Naive thymus-derived CD8-positive, alpha-beta T cell (primary cell): ENCODE measurements at regions not wholly inside any gene's neighbourhood (a gene's known extent, or its start where the extent isn't known, plus 50 kb on each side); places are given as distances from the start of the nearest gene placed in this dataset.

ENCODE experiments used
- ATAC-seq, 2 donors: fragments of 150-1000 bp; cut with Tn5 transposase in 1 of 2; sonication (Bioruptor Pico), chemical (Tn5 transposase) in 1 of 2; 1 replicate in 1 of 2; 2 replicates in 1 of 2; pipeline ENCODE4 v1.10.0; 2021; ENCODE audit warnings: mild to moderate bottlenecking in 2 of 2, moderate library complexity in 2 of 2
- POLR2A ChIA-PET: fragments of 350-600 bp; sonication (Branson Sonifier 250); formaldehyde crosslinking; loops from one replicate; lab custom pipeline; 2021; ENCODE audit warnings: antibody characterized with exemption; lab: Charles Lee
- DNase-seq, 10 donors: peaks; one replicate each; pipeline versions ENCODE4 v3.0.0 to v3.0.0-alpha.2; 2020 to 2022
- H3K27ac Mint-ChIP-seq, 10 donors: one replicate each; pipeline ENCODE4 v1.8.0; 2020 to 2022; ENCODE audit warnings: mild to moderate bottlenecking in 10 of 10, mixed read lengths in 10 of 10, moderate library complexity in 4 of 10, inconsistent platforms in 1 of 10
- H3K27me3 Mint-ChIP-seq, 5 donors: one replicate each; pipeline ENCODE4 v1.8.0; 2021 to 2022; ENCODE audit warnings: mixed read lengths in 5 of 5
- H3K36me3 Mint-ChIP-seq, 3 donors: one replicate each; pipeline ENCODE4 v1.8.0; 2020 to 2022; ENCODE audit warnings: mixed read lengths in 3 of 3, mild to moderate bottlenecking in 2 of 3, inconsistent platforms in 1 of 3
- H3K4me1 Mint-ChIP-seq, 4 donors: one replicate each; pipeline ENCODE4 v1.8.0; 2021 to 2022; ENCODE audit warnings: mixed read lengths in 4 of 4
- H3K4me3 Mint-ChIP-seq, 10 donors: one replicate each; pipeline ENCODE4 v1.8.0; 2020 to 2022; ENCODE audit warnings: mild to moderate bottlenecking in 10 of 10, mixed read lengths in 10 of 10, moderate library complexity in 6 of 10, inconsistent platforms in 1 of 10
- H3K9me3 Mint-ChIP-seq, 9 donors: one replicate each; pipeline ENCODE4 v1.8.0; 2020 to 2022; ENCODE audit warnings: mixed read lengths in 9 of 9, mild to moderate bottlenecking in 3 of 9, inconsistent platforms in 1 of 9, moderate library complexity in 1 of 9

DNA sequence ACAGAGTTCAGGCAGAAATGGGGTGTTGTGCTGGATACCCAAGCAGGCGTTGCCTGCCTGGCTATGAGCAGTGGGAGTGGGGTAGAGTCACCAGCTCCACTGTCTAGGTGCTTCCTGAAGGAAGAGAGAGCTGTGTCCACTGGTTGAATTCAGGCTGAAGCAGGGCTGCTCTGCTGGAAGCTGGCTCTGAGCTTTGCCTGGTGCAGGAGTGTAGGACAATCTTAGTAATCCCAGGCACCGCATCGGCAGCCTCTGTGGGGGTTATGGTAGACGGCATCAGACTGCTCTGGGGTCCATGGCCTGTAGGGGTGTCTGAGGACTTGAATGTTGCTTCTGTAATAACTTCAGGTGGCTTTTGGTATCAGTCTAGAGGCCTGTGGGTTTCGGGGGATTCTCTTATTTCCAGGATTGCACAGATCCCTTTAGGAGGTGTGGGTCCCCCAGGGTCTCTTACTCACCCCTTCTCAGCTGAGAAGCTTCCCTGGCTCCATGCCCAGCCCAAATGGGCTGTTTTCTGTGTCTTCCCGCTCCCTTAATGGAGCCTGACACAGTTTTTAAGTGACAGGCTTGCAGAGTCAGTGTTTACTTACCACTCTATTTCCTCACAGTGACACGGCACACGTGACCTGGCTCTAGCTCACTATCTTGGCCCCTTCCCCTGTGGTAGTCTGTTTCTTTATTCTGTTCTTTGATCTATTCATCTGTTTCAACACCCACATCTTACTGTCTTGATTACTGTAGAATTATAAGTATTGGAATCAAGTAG lies 644.3 kb downstream of the CBLN2 start:
- Mint-ChIP-seq H3K36me3 (no peaks in the 10 kb centered on the region), H3K4me3 (no peak overlapping the region), H3K27ac (no peak overlapping the region), H3K4me1 (no peaks in the 10 kb centered on the region), H3K9me3 (peaks cover 0 to 7% (median 0%) of the 10 kb centered on the region in 9 donors), H3K27me3 (no peaks in the 10 kb centered on the region)
- POLR2A ChIA-PET: no interaction called here
- peak in 1 of 10 donors; percentile 1 for DNase-seq
- ATAC-seq: no peak

DNA sequence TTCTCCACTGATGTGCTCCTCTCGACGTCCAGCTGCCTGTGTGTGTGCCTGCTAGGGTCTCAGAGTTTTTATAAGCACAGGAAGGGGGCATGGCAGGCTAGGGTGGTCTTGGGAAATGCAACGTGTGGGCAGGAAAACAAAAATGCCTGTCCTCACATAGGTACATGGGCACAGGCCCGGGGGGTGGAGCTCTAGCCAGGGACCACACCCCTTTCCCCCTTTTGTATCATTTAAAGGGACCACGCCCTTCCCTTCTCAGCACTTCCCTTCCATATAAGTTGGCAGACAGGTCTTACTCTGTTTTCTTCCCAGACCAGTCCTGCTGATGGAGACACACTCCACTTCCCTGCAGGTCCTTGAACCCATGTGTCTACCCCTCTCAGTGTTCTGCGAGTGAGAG lies 645.0 kb downstream of the CBLN2 start:
- DNase-seq: peak in 1 of 10 donors; percentile 60
- Mint-ChIP-seq H3K9me3 (peaks cover 0 to 11% (median 0%) of the 10 kb centered on the region in 9 donors), H3K36me3 (no peaks in the 10 kb centered on the region), H3K27me3 (no peaks in the 10 kb centered on the region), H3K4me1 (no peaks in the 10 kb centered on the region), H3K27ac (no peak overlapping the region), H3K4me3 (no peak overlapping the region)
- POLR2A ChIA-PET: no interaction called here
- no peak for ATAC-seq

DNA sequence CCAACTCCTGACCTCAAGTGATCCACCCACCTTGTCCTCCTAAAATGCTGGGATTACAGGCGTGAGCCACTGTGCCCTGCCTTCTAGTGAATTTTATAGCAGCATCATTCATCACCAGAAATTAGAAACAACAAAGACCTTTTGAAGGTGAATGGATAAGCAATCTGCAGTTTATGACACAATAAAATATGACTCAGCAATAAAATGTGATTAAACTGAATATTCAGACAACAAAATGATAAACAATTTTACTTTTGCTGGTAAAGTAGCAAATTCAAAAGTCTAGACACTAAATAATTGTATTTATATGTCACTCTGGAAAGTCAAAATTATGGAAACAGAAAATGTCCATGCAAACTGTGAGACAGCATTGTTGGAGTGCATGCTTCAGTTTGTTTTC lies 656.6 kb downstream of the CBLN2 start:
- H3K4me1 Mint-ChIP-seq: no peaks in the 10 kb centered on the region
- no peak for ATAC-seq
- no peak for DNase-seq
- H3K27ac Mint-ChIP-seq: no peak overlapping the region
- no peaks in the 10 kb centered on the region for H3K36me3 Mint-ChIP-seq
- peaks cover 0 to 11% (median 0%) of the 10 kb centered on the region in 9 donors for H3K9me3 Mint-ChIP-seq
- no peak overlapping the region for H3K4me3 Mint-ChIP-seq
- POLR2A ChIA-PET: no interaction called here
- H3K27me3 Mint-ChIP-seq: no peaks in the 10 kb centered on the region

DNA sequence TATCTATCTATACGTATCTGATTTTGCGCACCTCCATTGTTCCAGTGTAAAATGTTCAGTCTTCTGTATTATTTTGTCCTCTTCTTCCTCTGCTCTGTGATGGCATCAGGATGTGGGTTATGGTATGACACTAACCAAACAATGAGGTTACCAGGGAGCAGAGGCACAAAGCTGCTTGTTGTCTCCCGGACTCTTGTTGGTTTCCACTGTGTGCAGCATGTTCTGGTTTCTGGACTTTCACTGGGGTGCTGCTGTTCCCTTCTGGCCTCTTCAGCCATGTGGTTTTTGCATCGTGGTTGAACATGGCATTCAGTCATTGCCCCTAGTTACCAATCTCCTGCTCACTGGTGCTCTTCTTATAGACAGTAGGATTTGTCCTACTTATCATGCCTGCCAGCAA lies 665.9 kb downstream of the CBLN2 start:
- Mint-ChIP-seq H3K27me3 (peaks cover 0 to 5% (median 0%) of the 10 kb centered on the region in 5 donors), H3K36me3 (no peaks in the 10 kb centered on the region), H3K4me3 (no peak overlapping the region), H3K27ac (no peak overlapping the region), H3K9me3 (peaks cover 0 to 11% (median 0%) of the 10 kb centered on the region in 9 donors), H3K4me1 (no peaks in the 10 kb centered on the region)
- DNase-seq: no peak
- no peak for ATAC-seq
- POLR2A ChIA-PET: no interaction called here

DNA sequence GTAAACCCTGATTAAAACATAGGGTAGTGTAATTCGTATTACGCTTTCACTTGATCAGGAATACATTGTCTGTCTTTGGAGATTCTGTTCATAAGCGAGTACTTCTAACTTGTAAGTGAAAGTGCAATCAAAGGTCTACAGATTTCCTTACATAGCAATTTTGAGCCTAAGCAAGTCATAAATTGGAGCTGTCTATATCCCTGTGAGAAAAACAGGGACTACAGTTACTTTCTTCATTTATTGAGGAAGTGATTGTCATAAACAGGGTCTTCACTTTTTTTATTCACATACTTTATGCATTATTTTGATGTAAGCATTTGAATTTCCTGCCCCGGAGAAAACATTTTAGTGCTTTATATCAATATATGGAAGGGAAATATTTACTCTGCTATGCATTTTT lies 670.4 kb downstream of the CBLN2 start:
- DNase-seq (no peak), ATAC-seq (no peak)
- Mint-ChIP-seq H3K27ac (no peak overlapping the region), H3K4me3 (no peak overlapping the region), H3K9me3 (peaks cover 0 to 7% (median 0%) of the 10 kb centered on the region in 9 donors), H3K27me3 (peaks cover 0 to 5% (median 0%) of the 10 kb centered on the region in 5 donors), H3K36me3 (no peaks in the 10 kb centered on the region), H3K4me1 (no peaks in the 10 kb centered on the region)
- POLR2A ChIA-PET: no interaction called here

DNA sequence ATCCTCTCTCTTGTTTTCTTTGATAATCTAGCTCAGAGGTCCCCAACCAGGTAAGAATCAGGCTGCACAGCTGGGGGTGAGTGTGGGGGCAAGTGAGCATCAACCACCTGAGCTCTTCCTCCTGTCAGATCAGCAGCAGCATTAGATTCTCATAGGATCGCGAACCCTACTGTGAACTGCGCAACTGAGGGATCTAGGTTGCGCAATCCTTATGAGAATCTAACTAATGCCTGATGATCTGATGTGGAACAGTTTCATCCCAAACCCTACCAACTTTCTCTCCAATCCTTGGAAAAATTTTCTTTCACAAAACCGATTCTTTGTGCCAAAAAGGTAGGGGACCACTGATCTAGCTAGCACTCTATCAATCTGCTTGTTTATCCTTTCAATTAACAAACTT lies 678.3 kb downstream of the CBLN2 start:
- POLR2A ChIA-PET: no interaction called here
- peaks cover 0 to 6% (median 2%) of the 10 kb centered on the region in 9 donors for H3K9me3 Mint-ChIP-seq

DNA sequence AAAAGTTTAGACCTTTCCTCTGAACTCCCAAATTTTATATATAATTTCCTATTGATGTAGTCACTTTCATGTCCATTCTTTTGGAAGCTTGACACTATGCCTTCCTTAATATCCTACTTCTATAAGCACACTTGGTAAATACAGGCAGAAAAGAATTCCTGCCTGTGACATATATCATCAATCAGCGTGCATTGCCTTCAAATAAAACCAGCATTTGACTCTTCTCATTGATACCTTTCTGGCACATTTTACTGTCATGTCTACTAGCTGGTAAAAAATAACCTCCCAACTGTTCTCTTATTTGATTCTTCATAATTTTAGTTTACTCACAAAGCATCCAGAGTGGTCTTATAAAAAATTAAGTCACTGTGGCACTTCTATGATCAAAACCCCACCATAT lies 693.5 kb downstream of the CBLN2 start:
- DNase-seq: no peak
- POLR2A ChIA-PET: no interaction called here
- Mint-ChIP-seq H3K27ac (no peak overlapping the region), H3K27me3 (no peaks in the 10 kb centered on the region), H3K4me1 (no peaks in the 10 kb centered on the region), H3K4me3 (no peak overlapping the region), H3K9me3 (peaks cover 0 to 32% (median 9%) of the 10 kb centered on the region in 9 donors), H3K36me3 (peaks cover 0 to 13% (median 0%) of the 10 kb centered on the region in 3 donors)
- ATAC-seq: no peak

More for the DNA sequence above, 678.3 kb downstream of the CBLN2 start:
- no peak overlapping the region for H3K4me3 Mint-ChIP-seq
- no peaks in the 10 kb centered on the region for H3K27me3 Mint-ChIP-seq
- ATAC-seq: no peak
- H3K4me1 Mint-ChIP-seq: no peaks in the 10 kb centered on the region
- H3K36me3 Mint-ChIP-seq: no peaks in the 10 kb centered on the region
- DNase-seq: no peak
- H3K27ac Mint-ChIP-seq: no peak overlapping the region

DNA sequence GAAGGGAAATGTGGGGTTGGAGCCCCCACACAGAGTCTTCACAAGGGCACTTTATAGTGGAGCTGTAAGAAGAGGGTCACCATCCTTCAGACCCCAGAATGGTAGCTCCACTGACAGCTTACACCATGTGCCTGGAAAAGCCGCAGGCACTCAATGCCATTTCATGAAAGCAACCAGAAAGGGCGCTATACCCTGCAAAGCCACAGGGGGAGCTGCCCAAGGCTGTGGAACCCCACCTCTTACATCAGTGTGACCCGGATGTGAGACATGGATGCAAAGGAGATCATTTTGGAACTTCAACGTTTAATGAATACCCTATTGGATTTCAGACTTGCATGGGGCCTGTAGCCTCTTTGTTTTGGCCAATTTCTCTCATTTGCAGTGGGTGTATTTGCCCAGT lies 694.7 kb downstream of the CBLN2 start:
- no peak overlapping the region for H3K4me3 Mint-ChIP-seq
- H3K27ac Mint-ChIP-seq: no peak overlapping the region
- peaks cover 0 to 32% (median 9%) of the 10 kb centered on the region in 9 donors for H3K9me3 Mint-ChIP-seq
- H3K36me3 Mint-ChIP-seq: peaks cover 0 to 9% (median 0%) of the 10 kb centered on the region in 3 donors
- no peaks in the 10 kb centered on the region for H3K4me1 Mint-ChIP-seq
- POLR2A ChIA-PET: no interaction called here
- no peaks in the 10 kb centered on the region for H3K27me3 Mint-ChIP-seq
- no peak for DNase-seq
- ATAC-seq: no peak

DNA sequence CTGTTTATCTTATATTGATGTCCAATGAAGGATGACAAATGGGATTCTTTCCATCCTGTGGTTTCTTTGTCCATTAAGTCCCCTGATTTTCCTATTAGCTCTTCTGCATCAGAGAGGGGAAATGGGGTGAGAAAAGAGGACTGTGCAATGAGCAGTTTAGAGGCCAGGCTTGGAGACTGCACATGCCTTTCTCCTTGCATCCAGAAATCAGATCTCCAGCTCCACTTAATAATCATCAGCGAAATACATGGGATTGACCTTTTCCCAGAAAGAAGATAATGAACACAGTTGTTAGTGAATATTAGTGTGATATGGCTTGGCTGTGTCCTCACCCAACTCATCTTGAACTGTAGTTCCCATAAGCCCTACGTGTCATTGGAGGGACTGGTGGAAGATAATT lies 697.4 kb downstream of the CBLN2 start:
- no peak for DNase-seq
- no peaks in the 10 kb centered on the region for H3K27me3 Mint-ChIP-seq
- H3K4me3 Mint-ChIP-seq: no peak overlapping the region
- POLR2A ChIA-PET: no interaction called here
- H3K9me3 Mint-ChIP-seq: peaks cover 0 to 32% (median 9%) of the 10 kb centered on the region in 9 donors
- H3K27ac Mint-ChIP-seq: no peak overlapping the region
- ATAC-seq: no peak
- H3K4me1 Mint-ChIP-seq: no peaks in the 10 kb centered on the region
- H3K36me3 Mint-ChIP-seq: peaks cover 0 to 9% (median 0%) of the 10 kb centered on the region in 3 donors

DNA sequence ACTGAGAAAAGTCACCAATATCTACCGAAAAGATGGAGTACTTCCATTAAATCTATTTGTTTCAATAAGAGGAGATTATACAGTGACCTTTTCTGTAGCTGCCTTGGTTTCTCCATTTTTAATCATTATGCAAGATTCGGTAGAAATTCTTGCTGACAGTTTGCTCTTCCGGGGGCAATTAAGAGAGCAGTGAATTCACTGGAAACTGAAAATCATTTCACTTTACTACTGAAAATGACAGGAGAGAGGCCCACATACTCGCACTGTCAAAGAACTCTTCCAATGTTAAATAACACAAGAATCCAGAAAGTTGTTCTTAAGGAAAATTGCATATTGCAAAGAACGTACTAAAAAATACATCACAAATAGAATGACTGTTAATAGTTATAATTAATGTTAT lies 699.3 kb downstream of the CBLN2 start:
- POLR2A ChIA-PET: no interaction called here
- H3K27ac Mint-ChIP-seq: no peak overlapping the region
- no peaks in the 10 kb centered on the region for H3K4me1 Mint-ChIP-seq
- no peak for DNase-seq
- no peak overlapping the region for H3K4me3 Mint-ChIP-seq
- H3K27me3 Mint-ChIP-seq: no peaks in the 10 kb centered on the region
- no peak for ATAC-seq
- H3K36me3 Mint-ChIP-seq: peaks cover 0 to 5% (median 0%) of the 10 kb centered on the region in 3 donors
- H3K9me3 Mint-ChIP-seq: peaks cover 0 to 20% (median 9%) of the 10 kb centered on the region in 9 donors

DNA sequence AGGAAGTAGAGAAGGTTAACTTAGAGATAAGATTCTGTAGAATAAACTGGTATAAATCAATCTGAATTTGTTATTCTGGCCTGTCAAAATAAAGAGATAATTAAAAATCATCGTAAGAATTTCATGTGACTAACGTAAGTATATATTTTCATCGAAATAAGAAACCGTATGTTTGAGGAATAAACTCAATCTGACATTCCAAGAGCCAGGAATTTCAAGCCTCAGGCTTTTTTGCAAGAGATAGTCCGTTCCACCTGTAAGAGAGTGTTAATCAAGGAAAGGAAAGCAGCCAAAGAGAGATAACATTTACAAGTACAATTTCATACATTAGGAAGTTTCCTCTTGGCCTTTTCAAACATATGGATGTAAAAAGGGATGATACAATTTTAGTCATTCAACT lies 701.5 kb downstream of the CBLN2 start:
- Mint-ChIP-seq H3K9me3 (peaks cover 0 to 9% (median 4%) of the 10 kb centered on the region in 9 donors), H3K4me1 (no peaks in the 10 kb centered on the region), H3K27me3 (no peaks in the 10 kb centered on the region), H3K36me3 (no peaks in the 10 kb centered on the region), H3K27ac (no peak overlapping the region), H3K4me3 (no peak overlapping the region)
- ATAC-seq (no peak), DNase-seq (no peak)
- POLR2A ChIA-PET: no interaction called here

DNA sequence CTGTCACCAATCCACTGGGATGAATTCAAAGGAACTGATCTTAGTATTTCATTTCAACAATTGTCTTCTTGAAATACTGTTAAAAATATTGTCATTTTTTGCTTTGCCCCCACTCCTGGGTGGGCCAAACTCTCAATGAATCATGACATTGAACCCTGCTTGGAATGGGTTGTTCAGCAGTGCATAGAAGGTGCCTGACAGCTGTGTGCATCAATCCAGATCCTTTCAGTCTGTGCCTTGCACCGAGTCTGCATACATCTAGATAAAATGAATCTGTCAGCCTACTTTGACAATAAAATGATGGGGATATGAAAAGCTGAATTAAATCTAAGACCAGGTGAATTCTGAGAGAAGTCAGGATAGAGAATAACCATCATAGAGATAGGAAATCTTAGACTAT lies 706.6 kb downstream of the CBLN2 start:
- H3K4me3 Mint-ChIP-seq: no peak overlapping the region
- peaks cover 0 to 7% (median 0%) of the 10 kb centered on the region in 5 donors for H3K27me3 Mint-ChIP-seq
- H3K27ac Mint-ChIP-seq: no peak overlapping the region
- ATAC-seq (no peak), DNase-seq (no peak)
- no peaks in the 10 kb centered on the region for H3K36me3 Mint-ChIP-seq
- POLR2A ChIA-PET: no interaction called here
- H3K4me1 Mint-ChIP-seq: no peaks in the 10 kb centered on the region
- H3K9me3 Mint-ChIP-seq: peaks cover 0 to 4% (median 0%) of the 10 kb centered on the region in 9 donors

DNA sequence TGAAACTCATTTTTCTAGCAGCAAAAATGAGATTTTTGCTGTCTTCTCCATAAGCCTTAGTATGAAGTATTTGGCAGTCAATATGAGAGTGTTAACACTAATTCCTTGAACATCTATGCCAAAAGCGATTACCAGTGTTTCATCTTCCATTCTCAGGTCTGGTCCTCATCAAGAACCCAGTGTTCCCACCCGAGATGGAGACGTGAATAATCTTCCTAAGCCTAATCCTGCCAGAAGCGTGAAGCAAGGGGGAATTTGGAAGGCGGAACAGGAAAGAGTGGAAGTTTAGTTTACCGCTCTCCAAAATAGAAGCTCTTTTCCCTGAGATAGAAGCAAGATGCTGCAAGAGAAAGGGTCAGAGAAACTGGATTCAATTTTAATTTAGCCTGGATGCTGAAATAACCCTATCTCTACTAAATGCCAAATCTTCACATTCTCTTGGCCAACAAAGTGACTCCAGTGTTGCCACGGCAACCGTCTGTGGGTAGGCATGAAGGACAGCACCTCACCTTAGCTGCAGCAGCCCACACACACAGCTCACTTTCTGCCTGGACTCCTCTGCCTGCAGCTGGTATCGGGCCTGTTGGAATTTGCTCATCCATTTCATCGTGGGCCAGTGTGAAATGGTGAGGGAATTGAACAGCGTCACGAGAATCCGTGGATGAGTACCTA lies 711.1 kb downstream of the CBLN2 start:
- Mint-ChIP-seq H3K36me3 (no peaks in the 10 kb centered on the region), H3K9me3 (peaks cover 0 to 3% (median 0%) of the 10 kb centered on the region in 9 donors), H3K4me1 (no peaks in the 10 kb centered on the region), H3K4me3 (no peak overlapping the region), H3K27ac (peak overlapping the region in 1 of 10 donors; percentile 47), H3K27me3 (peaks cover 0 to 7% (median 0%) of the 10 kb centered on the region in 5 donors)
- POLR2A ChIA-PET: no interaction called here
- DNase-seq: no peak
- ATAC-seq: no peak
